GM19351 (cell line): ENCODE measurements at regions not wholly inside any gene's neighbourhood (a gene's known extent, or its start where the extent isn't known, plus 50 kb on each side); places are given as distances from the start of the nearest gene placed in this dataset.

Source experiments
- ATAC-seq: cut with Tn5 transposase; IDR thresholded peaks from one replicate; pipeline ENCODE4 v1.9.1; 2021; ENCODE audit warnings: mild to moderate bottlenecking, moderate library complexity; ENCODE audit not compliant: unreplicated experiment

- ATAC-seq, result no peak
Observed at GRCh38 chr2:221640686-221641085, 68.6 kb upstream of the EPHA4 start.

GRCh38 chr2:221637851-221638250, 65.7 kb upstream of the EPHA4 start:
- ATAC-seq, result no peak

- no peak for ATAC-seq
Observed at GRCh38 chr2:221635949-221636348, 63.8 kb upstream of the EPHA4 start.

- ATAC-seq, result no peak
Observed at GRCh38 chr2:221629468-221629867, 57.4 kb upstream of the EPHA4 start.

- no peak for ATAC-seq
Observed at GRCh38 chr2:221624475-221624874, 52.4 kb upstream of the EPHA4 start.
